A549 (cell line): ENCODE measurements at regions not wholly inside any gene's neighbourhood (a gene's known extent, or its start where the extent isn't known, plus 50 kb on each side); places are given as distances from the start of the nearest gene placed in this dataset.

Experiments used
- CEBPB ChIP-seq, 2 experiments: fragments of >200 bp in 1 of 2; sonication (Bioruptor Twin) in 1 of 2; formaldehyde crosslinking in 1 of 2; IDR thresholded peaks; 2 replicates each; pipeline ENCODE4 v1.6.1; 2012 to 2016
- CTCF ChIP-seq: fragments of >200 bp; sonication (Bioruptor Twin); formaldehyde crosslinking; IDR thresholded peaks from 3 replicates; pipeline ENCODE4 v1.5.1; 2016
- MAX ChIP-seq: IDR thresholded peaks from 2 replicates; pipeline ENCODE4 v1.6.1; 2012
- MAZ ChIP-seq: fragments of 150-350 bp; IDR thresholded peaks from 2 replicates; pipeline ENCODE4 v1.6.1; 2014; ENCODE audit warnings: antibody characterized with exemption, low read depth, low read length, borderline replicate concordance
- POLR2A ChIP-seq: IDR thresholded peaks from 2 replicates; pipeline ENCODE4 v1.6.1; 2012; ENCODE audit warnings: mild to moderate bottlenecking, low read length

- TF ChIP-seq CEBPB (IDR thresholded peaks at IDR 0.05): no peak
- TF ChIP-seq CTCF: no peak
- no peak for TF ChIP-seq POLR2A
- no peak for TF ChIP-seq MAZ
- no peak for TF ChIP-seq MAX
These were observed 1292.1 kb downstream of the TBC1D22A start for GRCh38 chr22:48054596-48054995.
